D721Med (cell line): ENCODE measurements at regions not wholly inside any gene's neighbourhood (a gene's known extent, or its start where the extent isn't known, plus 50 kb on each side); places are given as distances from the start of the nearest gene placed in this dataset.
A peak's percentile ranks its signal among the peaks of the same experiment; 100 is the strongest.

ENCODE experiments used
- DNase-seq: peaks from one replicate; pipeline ENCODE4 v3.0.0; 2011; ENCODE audit warnings: low spot score; ENCODE audit not compliant: insufficient read length
- FAIRE-seq: peaks from 2 replicates; lab custom pipeline; 2011; peaks lifted over from hg19 to GRCh38; lab: Jason Lieb, UNC
- CTCF ChIP-seq: IDR thresholded peaks from 2 replicates; pipeline ENCODE4 v1.5.1; 2012; ENCODE audit warnings: mild to moderate bottlenecking, control low read depth; ENCODE audit not compliant: insufficient read depth; ENCODE audit errors: missing control alignments

GRCh38 chr5:92652756-92653155 is 928.3 kb downstream of the NR2F1-AS1 start:
- no peak for DNase-seq
- no peak for FAIRE-seq
- TF ChIP-seq CTCF, result no peak

GRCh38 chr5:92644266-92644886 is 936.6 kb downstream of the NR2F1-AS1 start:
- DNase-seq (no peak), FAIRE-seq (no peak)
- TF ChIP-seq CTCF, result no peak

GRCh38 chr5:92641031-92641962 is 939.7 kb downstream of the NR2F1-AS1 start:
- DNase-seq (no peak), FAIRE-seq (no peak)
- TF ChIP-seq CTCF, result no peak

GRCh38 chr5:92640340-92640739 is 940.7 kb downstream of the NR2F1-AS1 start:
- DNase-seq (no peak), FAIRE-seq (no peak)
- TF ChIP-seq CTCF, result no peak

GRCh38 chr5:92637960-92638359 is 943.1 kb downstream of the NR2F1-AS1 start:
- peak; percentile 6 for FAIRE-seq
- no peak for DNase-seq
- TF ChIP-seq CTCF, result no peak

GRCh38 chr5:92637247-92637646 is 943.8 kb downstream of the NR2F1-AS1 start:
- no peak for TF ChIP-seq CTCF
- DNase-seq (no peak), FAIRE-seq (no peak)
